ENCODE measurements at regions not wholly inside any gene's neighbourhood (a gene's known extent, or its start where the extent isn't known, plus 50 kb on each side); places are given as distances from the start of the nearest gene placed in this dataset.

- in situ Hi-C loops (cut with MboI; ENCODE audit: low sequenced_read_pairs) = no loop called here
Observed at GRCh38 chr4:81528979-81529378, 57.3 kb upstream of the RASGEF1B start.

- in situ Hi-C loops (cut with MboI; ENCODE audit: low sequenced_read_pairs) = no loop called here
Observed at GRCh38 chr4:81528200-81528599, 56.5 kb upstream of the RASGEF1B start.

- in situ Hi-C loops (cut with MboI; ENCODE audit: low sequenced_read_pairs) = no loop called here
Observed at GRCh38 chr4:81527709-81528108, 56.0 kb upstream of the RASGEF1B start.

- in situ Hi-C loops (cut with MboI; ENCODE audit: low sequenced_read_pairs) = no loop called here
Observed at GRCh38 chr4:81527115-81527514, 55.4 kb upstream of the RASGEF1B start.

- in situ Hi-C loops (cut with MboI; ENCODE audit: low sequenced_read_pairs) = no loop called here
Observed at GRCh38 chr4:81526706-81527105, 55.0 kb upstream of the RASGEF1B start.

GRCh38 chr4:81523672-81524327 is 52.1 kb upstream of the RASGEF1B start:
- in situ Hi-C loops (cut with MboI; ENCODE audit: low sequenced_read_pairs) = no loop called here

GRCh38 chr4:81522711-81523110 is 51.0 kb upstream of the RASGEF1B start:
- in situ Hi-C loops (cut with MboI; ENCODE audit: low sequenced_read_pairs) = no loop called here

- in situ Hi-C loops (cut with MboI; ENCODE audit: low sequenced_read_pairs) = no loop called here
Observed at GRCh38 chr4:81521708-81522107, 50.0 kb upstream of the RASGEF1B start.
